Progenitor cell of endocrine pancreas (in vitro differentiated cells): ENCODE measurements at regions not wholly inside any gene's neighbourhood (a gene's known extent, or its start where the extent isn't known, plus 50 kb on each side); places are given as distances from the start of the nearest gene placed in this dataset.

Source experiments
- DNase-seq: peaks from one replicate; pipeline ENCODE4 v3.0.0; 2021; ENCODE audit warnings: low spot score; ENCODE audit not compliant: unreplicated experiment
- H3K27ac Mint-ChIP-seq: 2 replicates; pipeline ENCODE4 v1.8.0; 2021; ENCODE audit warnings: mild to moderate bottlenecking, moderate library complexity, mixed read lengths
- H3K27me3 Mint-ChIP-seq: 2 replicates; pipeline ENCODE4 v1.8.0; 2021; ENCODE audit warnings: mixed read lengths
- H3K36me3 Mint-ChIP-seq: 2 replicates; pipeline ENCODE4 v1.8.0; 2022; ENCODE audit warnings: mixed read lengths; ENCODE audit not compliant: insufficient read depth
- H3K4me1 Mint-ChIP-seq: 2 replicates; pipeline ENCODE4 v1.8.0; 2021; ENCODE audit warnings: low read depth, mixed read lengths
- H3K4me3 Mint-ChIP-seq: 2 replicates; pipeline ENCODE4 v1.8.0; 2021; ENCODE audit warnings: low read depth, mild to moderate bottlenecking, moderate library complexity, mixed read lengths
- H3K9me3 Mint-ChIP-seq: 2 replicates; pipeline ENCODE4 v1.8.0; 2021; ENCODE audit warnings: low read depth, mixed read lengths
- TF ChIP-seq, protein P1 (sequence below): fragments of 200-600 bp; sonication (generic); IDR thresholded peaks from one replicate; pipeline ENCODE4 v1.5.0; 2021; ENCODE audit warnings: antibody characterized with exemption, mild to moderate bottlenecking; ENCODE audit not compliant: unreplicated experiment

GRCh38 chr10:130887170-130887569 lies 424.4 kb downstream of the TCERG1L start:
- Mint-ChIP-seq H3K27ac (no peak overlapping the region), H3K27me3 (peaks cover 2% of the 10 kb centered on the region), H3K9me3 (no peaks in the 10 kb centered on the region), H3K4me3 (no peak overlapping the region), H3K4me1 (no peaks in the 10 kb centered on the region), H3K36me3 (no peaks in the 10 kb centered on the region)
- TF ChIP-seq, protein P1, sequence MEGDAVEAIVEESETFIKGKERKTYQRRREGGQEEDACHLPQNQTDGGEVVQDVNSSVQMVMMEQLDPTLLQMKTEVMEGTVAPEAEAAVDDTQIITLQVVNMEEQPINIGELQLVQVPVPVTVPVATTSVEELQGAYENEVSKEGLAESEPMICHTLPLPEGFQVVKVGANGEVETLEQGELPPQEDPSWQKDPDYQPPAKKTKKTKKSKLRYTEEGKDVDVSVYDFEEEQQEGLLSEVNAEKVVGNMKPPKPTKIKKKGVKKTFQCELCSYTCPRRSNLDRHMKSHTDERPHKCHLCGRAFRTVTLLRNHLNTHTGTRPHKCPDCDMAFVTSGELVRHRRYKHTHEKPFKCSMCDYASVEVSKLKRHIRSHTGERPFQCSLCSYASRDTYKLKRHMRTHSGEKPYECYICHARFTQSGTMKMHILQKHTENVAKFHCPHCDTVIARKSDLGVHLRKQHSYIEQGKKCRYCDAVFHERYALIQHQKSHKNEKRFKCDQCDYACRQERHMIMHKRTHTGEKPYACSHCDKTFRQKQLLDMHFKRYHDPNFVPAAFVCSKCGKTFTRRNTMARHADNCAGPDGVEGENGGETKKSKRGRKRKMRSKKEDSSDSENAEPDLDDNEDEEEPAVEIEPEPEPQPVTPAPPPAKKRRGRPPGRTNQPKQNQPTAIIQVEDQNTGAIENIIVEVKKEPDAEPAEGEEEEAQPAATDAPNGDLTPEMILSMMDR: no peak
- no peak for DNase-seq

- H3K9me3 Mint-ChIP-seq: no peaks in the 10 kb centered on the region
- DNase-seq: no peak
Observed at GRCh38 chr10:130888493-130888892, 423.0 kb downstream of the TCERG1L start.

DNA sequence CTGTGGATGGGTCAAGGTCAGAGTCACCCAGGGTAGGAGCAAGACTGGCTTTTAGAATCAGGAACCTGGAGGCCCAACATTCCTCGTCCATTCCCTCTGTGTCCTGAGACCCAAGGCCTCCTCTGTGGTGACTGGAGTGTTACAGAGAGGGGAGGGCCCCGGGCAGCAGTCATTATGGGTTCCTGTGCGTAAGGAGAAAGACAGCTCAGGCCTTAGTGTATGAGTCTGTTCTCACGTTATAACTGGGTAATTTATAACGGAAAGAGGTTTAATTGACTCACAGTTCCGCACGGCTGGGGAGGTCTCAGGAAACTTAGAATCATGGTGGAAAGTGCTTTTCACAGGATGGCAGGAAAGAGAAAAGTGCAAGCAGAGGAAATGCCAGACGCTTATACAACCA lies 422.3 kb downstream of the TCERG1L start:
- no peaks in the 10 kb centered on the region for H3K9me3 Mint-ChIP-seq
- no peaks in the 10 kb centered on the region for H3K27me3 Mint-ChIP-seq
- no peak overlapping the region for H3K4me3 Mint-ChIP-seq
- no peaks in the 10 kb centered on the region for H3K36me3 Mint-ChIP-seq
- TF ChIP-seq, protein P1: no peak
- DNase-seq: no peak
- H3K4me1 Mint-ChIP-seq: no peaks in the 10 kb centered on the region
- no peak overlapping the region for H3K27ac Mint-ChIP-seq

More at GRCh38 chr10:130888493-130888892, 423.0 kb downstream of the TCERG1L start:
- TF ChIP-seq, protein P1: no peak
- no peak overlapping the region for H3K27ac Mint-ChIP-seq
- H3K36me3 Mint-ChIP-seq: no peaks in the 10 kb centered on the region
- H3K27me3 Mint-ChIP-seq: peaks cover 2% of the 10 kb centered on the region
- H3K4me1 Mint-ChIP-seq: no peaks in the 10 kb centered on the region
- no peak overlapping the region for H3K4me3 Mint-ChIP-seq

DNA sequence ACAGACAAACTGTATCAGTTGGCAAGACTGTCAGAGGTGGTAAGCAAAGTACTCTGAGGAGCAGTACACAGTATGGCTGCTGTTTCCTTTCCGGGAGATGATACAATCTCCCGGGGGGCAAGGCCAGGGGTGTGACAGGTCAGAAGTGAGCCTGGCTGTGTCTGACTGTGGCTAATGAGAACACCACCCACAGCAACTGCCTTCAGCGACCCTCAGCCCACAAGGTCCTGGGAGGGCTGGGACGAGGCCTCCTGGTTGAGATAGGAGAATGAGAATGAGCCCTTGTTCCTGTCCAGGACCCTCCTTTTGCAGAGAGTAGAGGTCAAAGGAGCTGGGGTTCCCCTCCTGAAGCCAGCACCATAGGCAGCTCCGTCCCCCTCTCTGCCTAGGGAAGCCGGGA lies 421.7 kb downstream of the TCERG1L start:
- Mint-ChIP-seq H3K27me3 (no peaks in the 10 kb centered on the region), H3K4me3 (no peak overlapping the region), H3K9me3 (no peaks in the 10 kb centered on the region), H3K27ac (no peak overlapping the region), H3K36me3 (no peaks in the 10 kb centered on the region), H3K4me1 (no peaks in the 10 kb centered on the region)
- TF ChIP-seq, protein P1: no peak
- no peak for DNase-seq

DNA sequence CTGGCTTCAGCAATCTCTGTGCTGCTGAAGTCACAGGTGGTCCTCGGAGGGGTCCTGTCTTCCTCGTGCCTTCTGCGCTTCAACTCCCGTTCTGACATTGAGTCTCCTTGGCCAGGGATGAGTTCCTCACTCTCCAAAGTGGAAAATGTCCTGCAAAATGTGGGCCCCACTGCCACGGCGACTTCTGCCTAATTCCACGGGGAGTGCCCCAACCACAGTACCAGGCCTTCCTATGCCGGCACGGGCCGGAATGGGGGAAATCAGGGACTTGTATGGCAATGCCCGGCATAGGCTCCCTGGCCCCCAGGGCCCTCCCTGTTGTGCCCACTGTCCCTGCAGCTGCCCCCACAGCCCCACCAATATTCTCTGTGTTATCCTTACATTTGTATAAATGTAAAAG lies 420.5 kb downstream of the TCERG1L start:
- TF ChIP-seq, protein P1: no peak
- Mint-ChIP-seq H3K4me1 (no peaks in the 10 kb centered on the region), H3K9me3 (no peaks in the 10 kb centered on the region), H3K4me3 (no peak overlapping the region), H3K27ac (no peak overlapping the region), H3K36me3 (no peaks in the 10 kb centered on the region), H3K27me3 (no peaks in the 10 kb centered on the region)
- no peak for DNase-seq

DNA sequence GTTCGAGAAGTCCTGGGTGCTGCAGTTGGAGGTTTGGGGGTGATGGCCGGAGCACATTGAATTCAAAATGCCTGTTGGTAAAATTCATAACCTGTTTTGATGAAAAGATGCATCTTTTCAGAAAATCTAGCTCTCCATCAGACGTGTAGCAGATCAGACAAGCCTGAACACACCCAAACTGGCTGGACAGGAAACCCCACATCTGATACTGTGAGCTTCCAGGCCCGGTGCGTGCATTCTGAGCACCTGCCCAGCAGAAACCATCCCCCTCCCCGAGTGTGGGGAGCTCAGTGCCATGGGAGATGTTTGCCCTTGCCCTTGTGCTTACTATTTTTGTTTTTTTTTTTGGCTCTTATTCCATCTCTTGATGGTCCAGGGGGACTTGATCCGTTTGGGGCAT lies 417.1 kb downstream of the TCERG1L start:
- no peaks in the 10 kb centered on the region for H3K4me1 Mint-ChIP-seq
- H3K27me3 Mint-ChIP-seq: peaks cover 3% of the 10 kb centered on the region
- no peaks in the 10 kb centered on the region for H3K9me3 Mint-ChIP-seq
- DNase-seq: no peak
- H3K4me3 Mint-ChIP-seq: no peak overlapping the region
- H3K36me3 Mint-ChIP-seq: no peaks in the 10 kb centered on the region
- TF ChIP-seq, protein P1: no peak
- H3K27ac Mint-ChIP-seq: no peak overlapping the region
